HepG2 (cell line): ENCODE measurements at regions not wholly inside any gene's neighbourhood (a gene's known extent, or its start where the extent isn't known, plus 50 kb on each side); places are given as distances from the start of the nearest gene placed in this dataset.

Source experiments
- ESRRA ChIP-seq: sonication (generic); formaldehyde crosslinking; IDR thresholded peaks from 2 replicates; pipeline ENCODE4 v1.5.1; 2020; ENCODE audit warnings: mild to moderate bottlenecking, low read depth, missing genetic modification reagents
- HNF4A ChIP-seq: sonication (generic); formaldehyde crosslinking; IDR thresholded peaks from 2 replicates; pipeline ENCODE4 v1.4.0; 2020; ENCODE audit warnings: missing genetic modification reagents
- MTF1 ChIP-seq: sonication (generic); formaldehyde crosslinking; IDR thresholded peaks from 2 replicates; pipeline ENCODE4 v1.5.0; 2020; ENCODE audit warnings: missing genetic modification reagents
- POLR2A ChIP-seq, 2 experiments: IDR thresholded peaks; 2 replicates each; pipeline ENCODE4 v1.6.1; 2011; ENCODE audit warnings: low read depth in 2 of 2, low read length in 2 of 2, mild to moderate bottlenecking in 1 of 2, moderate library complexity in 1 of 2; ENCODE audit not compliant: insufficient read depth in 1 of 2
- ZC3H13 ChIP-seq: sonication (generic); formaldehyde crosslinking; IDR thresholded peaks from 2 replicates; pipeline ENCODE4 v1.8.1; 2023; ENCODE audit warnings: mild to moderate bottlenecking, missing genetic modification reagents, moderate library complexity
- TF ChIP-seq, protein P1 (sequence below): IDR thresholded peaks from 2 replicates; pipeline ENCODE4 v1.4.0; 2020; ENCODE audit warnings: mild to moderate bottlenecking, missing genetic modification reagents
- TF ChIP-seq, protein P2 (sequence below): sonication (generic); formaldehyde crosslinking; IDR thresholded peaks from 2 replicates; pipeline ENCODE4 v1.5.0; 2020; ENCODE audit warnings: mild to moderate bottlenecking, missing genetic modification reagents, borderline replicate concordance
- TF ChIP-seq, protein P3 (sequence below): sonication (generic); formaldehyde crosslinking; IDR thresholded peaks from 2 replicates; pipeline ENCODE4 v1.5.1; 2020; ENCODE audit warnings: mild to moderate bottlenecking, missing genetic modification reagents, moderate library complexity
- TF ChIP-seq, protein P4 (sequence below): IDR thresholded peaks from 2 replicates; pipeline ENCODE4 v1.6.1; 2016; ENCODE audit warnings: low read depth, borderline replicate concordance
- TF ChIP-seq, protein P5 (sequence below): sonication (generic); formaldehyde crosslinking; IDR thresholded peaks from 2 replicates; pipeline ENCODE4 v1.4.0; 2020; ENCODE audit warnings: missing genetic modification reagents, borderline replicate concordance

DNA sequence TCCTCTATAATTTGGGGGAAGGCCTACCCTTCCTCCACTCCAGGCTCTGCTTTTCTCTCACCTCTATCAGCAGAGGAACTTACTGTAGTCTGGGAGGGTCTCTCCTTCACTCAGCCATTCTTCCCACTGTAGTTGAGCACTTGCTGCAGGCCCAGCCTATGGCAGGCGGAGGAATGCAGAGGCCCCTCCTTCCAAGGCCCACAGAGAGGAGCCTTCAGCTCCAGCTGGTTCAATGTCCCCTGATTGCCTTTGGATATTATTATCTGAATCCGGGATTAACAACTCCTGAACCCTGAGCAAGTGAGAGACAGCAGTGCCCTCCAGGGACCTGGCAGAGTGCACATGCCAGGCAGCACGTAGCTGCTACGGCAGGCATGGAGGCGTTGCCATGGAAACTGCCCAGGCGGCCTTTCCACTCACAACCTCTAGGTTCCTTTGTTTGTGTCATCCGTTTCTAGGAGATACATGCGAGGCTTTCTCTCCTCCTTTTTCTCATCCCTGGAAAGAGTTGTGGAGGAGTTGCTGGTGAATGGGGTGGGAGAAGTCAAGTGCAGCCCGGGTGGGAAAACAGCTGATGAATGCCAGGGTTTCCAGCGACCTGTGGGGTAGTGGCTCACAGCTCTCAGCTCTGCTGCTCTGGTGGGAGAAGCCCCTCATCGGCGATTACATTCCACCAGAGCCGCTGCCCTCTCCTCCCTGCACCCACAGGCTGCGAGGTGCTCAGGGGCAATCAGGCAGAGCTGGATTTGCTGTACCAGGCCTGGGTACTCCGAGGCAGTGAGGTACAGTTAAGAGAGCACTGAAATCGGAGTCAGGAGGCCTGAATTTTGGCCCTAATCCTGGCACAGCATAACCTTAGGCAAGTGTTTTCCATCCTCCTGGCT lies 55.3 kb upstream of the HK2 start (continued):
- TF ChIP-seq, protein P1, sequence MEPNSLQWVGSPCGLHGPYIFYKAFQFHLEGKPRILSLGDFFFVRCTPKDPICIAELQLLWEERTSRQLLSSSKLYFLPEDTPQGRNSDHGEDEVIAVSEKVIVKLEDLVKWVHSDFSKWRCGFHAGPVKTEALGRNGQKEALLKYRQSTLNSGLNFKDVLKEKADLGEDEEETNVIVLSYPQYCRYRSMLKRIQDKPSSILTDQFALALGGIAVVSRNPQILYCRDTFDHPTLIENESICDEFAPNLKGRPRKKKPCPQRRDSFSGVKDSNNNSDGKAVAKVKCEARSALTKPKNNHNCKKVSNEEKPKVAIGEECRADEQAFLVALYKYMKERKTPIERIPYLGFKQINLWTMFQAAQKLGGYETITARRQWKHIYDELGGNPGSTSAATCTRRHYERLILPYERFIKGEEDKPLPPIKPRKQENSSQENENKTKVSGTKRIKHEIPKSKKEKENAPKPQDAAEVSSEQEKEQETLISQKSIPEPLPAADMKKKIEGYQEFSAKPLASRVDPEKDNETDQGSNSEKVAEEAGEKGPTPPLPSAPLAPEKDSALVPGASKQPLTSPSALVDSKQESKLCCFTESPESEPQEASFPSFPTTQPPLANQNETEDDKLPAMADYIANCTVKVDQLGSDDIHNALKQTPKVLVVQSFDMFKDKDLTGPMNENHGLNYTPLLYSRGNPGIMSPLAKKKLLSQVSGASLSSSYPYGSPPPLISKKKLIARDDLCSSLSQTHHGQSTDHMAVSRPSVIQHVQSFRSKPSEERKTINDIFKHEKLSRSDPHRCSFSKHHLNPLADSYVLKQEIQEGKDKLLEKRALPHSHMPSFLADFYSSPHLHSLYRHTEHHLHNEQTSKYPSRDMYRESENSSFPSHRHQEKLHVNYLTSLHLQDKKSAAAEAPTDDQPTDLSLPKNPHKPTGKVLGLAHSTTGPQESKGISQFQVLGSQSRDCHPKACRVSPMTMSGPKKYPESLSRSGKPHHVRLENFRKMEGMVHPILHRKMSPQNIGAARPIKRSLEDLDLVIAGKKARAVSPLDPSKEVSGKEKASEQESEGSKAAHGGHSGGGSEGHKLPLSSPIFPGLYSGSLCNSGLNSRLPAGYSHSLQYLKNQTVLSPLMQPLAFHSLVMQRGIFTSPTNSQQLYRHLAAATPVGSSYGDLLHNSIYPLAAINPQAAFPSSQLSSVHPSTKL (CRISPR knock-in tag), result peak; percentile 82
- TF ChIP-seq ZC3H13 (CRISPR knock-in tag) (peak; percentile 13; the same call in 1 of the 2 replicates), HNF4A (no peak), MTF1 (CRISPR knock-in tag) (no peak), POLR2A (IDR thresholded peaks at IDR 0.05; ENCODE audit: insufficient read depth in 1 of 2, low read depth in 2 of 2, low read length in 2 of 2) (peak in 1 of 2 experiments; percentile 47; a peak in 2 of 4 replicates), ESRRA (CRISPR knock-in tag) (peak; percentile 28; the same call in 1 of the 2 replicates)
- TF ChIP-seq, protein P2, sequence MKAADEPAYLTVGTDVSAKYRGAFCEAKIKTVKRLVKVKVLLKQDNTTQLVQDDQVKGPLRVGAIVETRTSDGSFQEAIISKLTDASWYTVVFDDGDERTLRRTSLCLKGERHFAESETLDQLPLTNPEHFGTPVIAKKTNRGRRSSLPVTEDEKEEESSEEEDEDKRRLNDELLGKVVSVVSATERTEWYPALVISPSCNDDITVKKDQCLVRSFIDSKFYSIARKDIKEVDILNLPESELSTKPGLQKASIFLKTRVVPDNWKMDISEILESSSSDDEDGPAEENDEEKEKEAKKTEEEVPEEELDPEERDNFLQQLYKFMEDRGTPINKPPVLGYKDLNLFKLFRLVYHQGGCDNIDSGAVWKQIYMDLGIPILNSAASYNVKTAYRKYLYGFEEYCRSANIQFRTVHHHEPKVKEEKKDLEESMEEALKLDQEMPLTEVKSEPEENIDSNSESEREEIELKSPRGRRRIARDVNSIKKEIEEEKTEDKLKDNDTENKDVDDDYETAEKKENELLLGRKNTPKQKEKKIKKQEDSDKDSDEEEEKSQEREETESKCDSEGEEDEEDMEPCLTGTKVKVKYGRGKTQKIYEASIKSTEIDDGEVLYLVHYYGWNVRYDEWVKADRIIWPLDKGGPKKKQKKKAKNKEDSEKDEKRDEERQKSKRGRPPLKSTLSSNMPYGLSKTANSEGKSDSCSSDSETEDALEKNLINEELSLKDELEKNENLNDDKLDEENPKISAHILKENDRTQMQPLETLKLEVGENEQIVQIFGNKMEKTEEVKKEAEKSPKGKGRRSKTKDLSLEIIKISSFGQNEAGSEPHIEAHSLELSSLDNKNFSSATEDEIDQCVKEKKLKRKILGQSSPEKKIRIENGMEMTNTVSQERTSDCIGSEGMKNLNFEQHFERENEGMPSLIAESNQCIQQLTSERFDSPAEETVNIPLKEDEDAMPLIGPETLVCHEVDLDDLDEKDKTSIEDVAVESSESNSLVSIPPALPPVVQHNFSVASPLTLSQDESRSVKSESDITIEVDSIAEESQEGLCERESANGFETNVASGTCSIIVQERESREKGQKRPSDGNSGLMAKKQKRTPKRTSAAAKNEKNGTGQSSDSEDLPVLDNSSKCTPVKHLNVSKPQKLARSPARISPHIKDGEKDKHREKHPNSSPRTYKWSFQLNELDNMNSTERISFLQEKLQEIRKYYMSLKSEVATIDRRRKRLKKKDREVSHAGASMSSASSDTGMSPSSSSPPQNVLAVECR (CRISPR knock-in tag), result peak; percentile 67; the same call in 1 of the 2 replicates
- TF ChIP-seq, protein P3, sequence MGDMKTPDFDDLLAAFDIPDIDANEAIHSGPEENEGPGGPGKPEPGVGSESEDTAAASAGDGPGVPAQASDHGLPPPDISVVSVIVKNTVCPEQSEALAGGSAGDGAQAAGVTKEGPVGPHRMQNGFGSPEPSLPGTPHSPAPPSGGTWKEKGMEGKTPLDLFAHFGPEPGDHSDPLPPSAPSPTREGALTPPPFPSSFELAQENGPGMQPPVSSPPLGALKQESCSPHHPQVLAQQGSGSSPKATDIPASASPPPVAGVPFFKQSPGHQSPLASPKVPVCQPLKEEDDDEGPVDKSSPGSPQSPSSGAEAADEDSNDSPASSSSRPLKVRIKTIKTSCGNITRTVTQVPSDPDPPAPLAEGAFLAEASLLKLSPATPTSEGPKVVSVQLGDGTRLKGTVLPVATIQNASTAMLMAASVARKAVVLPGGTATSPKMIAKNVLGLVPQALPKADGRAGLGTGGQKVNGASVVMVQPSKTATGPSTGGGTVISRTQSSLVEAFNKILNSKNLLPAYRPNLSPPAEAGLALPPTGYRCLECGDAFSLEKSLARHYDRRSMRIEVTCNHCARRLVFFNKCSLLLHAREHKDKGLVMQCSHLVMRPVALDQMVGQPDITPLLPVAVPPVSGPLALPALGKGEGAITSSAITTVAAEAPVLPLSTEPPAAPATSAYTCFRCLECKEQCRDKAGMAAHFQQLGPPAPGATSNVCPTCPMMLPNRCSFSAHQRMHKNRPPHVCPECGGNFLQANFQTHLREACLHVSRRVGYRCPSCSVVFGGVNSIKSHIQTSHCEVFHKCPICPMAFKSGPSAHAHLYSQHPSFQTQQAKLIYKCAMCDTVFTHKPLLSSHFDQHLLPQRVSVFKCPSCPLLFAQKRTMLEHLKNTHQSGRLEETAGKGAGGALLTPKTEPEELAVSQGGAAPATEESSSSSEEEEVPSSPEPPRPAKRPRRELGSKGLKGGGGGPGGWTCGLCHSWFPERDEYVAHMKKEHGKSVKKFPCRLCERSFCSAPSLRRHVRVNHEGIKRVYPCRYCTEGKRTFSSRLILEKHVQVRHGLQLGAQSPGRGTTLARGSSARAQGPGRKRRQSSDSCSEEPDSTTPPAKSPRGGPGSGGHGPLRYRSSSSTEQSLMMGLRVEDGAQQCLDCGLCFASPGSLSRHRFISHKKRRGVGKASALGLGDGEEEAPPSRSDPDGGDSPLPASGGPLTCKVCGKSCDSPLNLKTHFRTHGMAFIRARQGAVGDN (CRISPR knock-in tag), result peak; percentile 93
- TF ChIP-seq, protein P4, sequence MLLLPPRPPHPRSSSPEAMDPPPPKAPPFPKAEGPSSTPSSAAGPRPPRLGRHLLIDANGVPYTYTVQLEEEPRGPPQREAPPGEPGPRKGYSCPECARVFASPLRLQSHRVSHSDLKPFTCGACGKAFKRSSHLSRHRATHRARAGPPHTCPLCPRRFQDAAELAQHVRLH (CRISPR knock-in tag), result 0 out of 2 replicates have a peak, but pooled peaks have one; percentile 46
- TF ChIP-seq, protein P5, sequence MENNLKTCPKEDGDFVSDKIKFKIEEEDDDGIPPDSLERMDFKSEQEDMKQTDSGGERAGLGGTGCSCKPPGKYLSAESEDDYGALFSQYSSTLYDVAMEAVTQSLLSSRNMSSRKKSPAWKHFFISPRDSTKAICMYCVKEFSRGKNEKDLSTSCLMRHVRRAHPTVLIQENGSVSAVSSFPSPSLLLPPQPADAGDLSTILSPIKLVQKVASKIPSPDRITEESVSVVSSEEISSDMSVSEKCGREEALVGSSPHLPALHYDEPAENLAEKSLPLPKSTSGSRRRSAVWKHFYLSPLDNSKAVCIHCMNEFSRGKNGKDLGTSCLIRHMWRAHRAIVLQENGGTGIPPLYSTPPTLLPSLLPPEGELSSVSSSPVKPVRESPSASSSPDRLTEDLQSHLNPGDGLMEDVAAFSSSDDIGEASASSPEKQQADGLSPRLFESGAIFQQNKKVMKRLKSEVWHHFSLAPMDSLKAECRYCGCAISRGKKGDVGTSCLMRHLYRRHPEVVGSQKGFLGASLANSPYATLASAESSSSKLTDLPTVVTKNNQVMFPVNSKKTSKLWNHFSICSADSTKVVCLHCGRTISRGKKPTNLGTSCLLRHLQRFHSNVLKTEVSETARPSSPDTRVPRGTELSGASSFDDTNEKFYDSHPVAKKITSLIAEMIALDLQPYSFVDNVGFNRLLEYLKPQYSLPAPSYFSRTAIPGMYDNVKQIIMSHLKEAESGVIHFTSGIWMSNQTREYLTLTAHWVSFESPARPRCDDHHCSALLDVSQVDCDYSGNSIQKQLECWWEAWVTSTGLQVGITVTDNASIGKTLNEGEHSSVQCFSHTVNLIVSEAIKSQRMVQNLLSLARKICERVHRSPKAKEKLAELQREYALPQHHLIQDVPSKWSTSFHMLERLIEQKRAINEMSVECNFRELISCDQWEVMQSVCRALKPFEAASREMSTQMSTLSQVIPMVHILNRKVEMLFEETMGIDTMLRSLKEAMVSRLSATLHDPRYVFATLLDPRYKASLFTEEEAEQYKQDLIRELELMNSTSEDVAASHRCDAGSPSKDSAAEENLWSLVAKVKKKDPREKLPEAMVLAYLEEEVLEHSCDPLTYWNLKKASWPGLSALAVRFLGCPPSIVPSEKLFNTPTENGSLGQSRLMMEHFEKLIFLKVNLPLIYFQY (CRISPR knock-in tag), result peak; percentile 32; the same call in 1 of the 2 replicates
